ENCODE measurements at regions not wholly inside any gene's neighbourhood (a gene's known extent, or its start where the extent isn't known, plus 50 kb on each side); places are given as distances from the start of the nearest gene placed in this dataset.

DNA sequence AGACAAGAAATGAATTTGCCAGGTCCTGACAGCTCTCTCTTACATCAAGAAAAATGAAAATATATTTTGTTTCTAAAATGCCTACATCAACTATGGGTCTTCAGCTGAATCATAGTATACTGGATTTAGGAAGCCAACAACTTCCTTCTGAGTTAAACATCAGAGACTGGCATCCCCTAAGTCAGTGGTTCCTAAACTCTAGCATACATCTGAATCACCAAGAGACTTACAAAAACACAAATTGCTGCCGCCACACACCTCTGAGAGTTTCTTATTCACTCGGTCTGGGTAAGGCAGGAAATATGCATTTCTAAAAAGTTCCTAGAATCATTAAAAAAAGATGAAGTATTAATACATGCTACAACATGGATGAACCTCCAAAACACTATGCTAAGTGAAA is 60.4 kb upstream of the TMEM252 start:
- TF ChIP-seq, protein P1, sequence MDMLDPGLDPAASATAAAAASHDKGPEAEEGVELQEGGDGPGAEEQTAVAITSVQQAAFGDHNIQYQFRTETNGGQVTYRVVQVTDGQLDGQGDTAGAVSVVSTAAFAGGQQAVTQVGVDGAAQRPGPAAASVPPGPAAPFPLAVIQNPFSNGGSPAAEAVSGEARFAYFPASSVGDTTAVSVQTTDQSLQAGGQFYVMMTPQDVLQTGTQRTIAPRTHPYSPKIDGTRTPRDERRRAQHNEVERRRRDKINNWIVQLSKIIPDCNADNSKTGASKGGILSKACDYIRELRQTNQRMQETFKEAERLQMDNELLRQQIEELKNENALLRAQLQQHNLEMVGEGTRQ (CRISPR knock-in tag; IDR thresholded peaks at IDR 0.05) = no peak
- TF ChIP-seq, protein P2, sequence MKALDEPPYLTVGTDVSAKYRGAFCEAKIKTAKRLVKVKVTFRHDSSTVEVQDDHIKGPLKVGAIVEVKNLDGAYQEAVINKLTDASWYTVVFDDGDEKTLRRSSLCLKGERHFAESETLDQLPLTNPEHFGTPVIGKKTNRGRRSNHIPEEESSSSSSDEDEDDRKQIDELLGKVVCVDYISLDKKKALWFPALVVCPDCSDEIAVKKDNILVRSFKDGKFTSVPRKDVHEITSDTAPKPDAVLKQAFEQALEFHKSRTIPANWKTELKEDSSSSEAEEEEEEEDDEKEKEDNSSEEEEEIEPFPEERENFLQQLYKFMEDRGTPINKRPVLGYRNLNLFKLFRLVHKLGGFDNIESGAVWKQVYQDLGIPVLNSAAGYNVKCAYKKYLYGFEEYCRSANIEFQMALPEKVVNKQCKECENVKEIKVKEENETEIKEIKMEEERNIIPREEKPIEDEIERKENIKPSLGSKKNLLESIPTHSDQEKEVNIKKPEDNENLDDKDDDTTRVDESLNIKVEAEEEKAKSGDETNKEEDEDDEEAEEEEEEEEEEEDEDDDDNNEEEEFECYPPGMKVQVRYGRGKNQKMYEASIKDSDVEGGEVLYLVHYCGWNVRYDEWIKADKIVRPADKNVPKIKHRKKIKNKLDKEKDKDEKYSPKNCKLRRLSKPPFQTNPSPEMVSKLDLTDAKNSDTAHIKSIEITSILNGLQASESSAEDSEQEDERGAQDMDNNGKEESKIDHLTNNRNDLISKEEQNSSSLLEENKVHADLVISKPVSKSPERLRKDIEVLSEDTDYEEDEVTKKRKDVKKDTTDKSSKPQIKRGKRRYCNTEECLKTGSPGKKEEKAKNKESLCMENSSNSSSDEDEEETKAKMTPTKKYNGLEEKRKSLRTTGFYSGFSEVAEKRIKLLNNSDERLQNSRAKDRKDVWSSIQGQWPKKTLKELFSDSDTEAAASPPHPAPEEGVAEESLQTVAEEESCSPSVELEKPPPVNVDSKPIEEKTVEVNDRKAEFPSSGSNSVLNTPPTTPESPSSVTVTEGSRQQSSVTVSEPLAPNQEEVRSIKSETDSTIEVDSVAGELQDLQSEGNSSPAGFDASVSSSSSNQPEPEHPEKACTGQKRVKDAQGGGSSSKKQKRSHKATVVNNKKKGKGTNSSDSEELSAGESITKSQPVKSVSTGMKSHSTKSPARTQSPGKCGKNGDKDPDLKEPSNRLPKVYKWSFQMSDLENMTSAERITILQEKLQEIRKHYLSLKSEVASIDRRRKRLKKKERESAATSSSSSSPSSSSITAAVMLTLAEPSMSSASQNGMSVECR (CRISPR knock-in tag; IDR thresholded peaks at IDR 0.05; ENCODE audit: borderline replicate concordance) = no peak
- TF ChIP-seq, protein P3, sequence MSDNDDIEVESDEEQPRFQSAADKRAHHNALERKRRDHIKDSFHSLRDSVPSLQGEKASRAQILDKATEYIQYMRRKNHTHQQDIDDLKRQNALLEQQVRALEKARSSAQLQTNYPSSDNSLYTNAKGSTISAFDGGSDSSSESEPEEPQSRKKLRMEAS (CRISPR knock-in tag; IDR thresholded peaks at IDR 0.05) = no peak
- TF ChIP-seq SMAD3 (CRISPR knock-in tag; IDR thresholded peaks at IDR 0.05; ENCODE audit: borderline replicate concordance) (no peak), ZNF317 (CRISPR knock-in tag; IDR thresholded peaks at IDR 0.05; ENCODE audit: borderline replicate concordance, low read depth) (no peak), ZNF416 (CRISPR knock-in tag; IDR thresholded peaks at IDR 0.05) (no peak), FOXJ3 (CRISPR knock-in tag; IDR thresholded peaks at IDR 0.05; ENCODE audit: borderline replicate concordance) (no peak), NFYB (CRISPR knock-in tag; conservative IDR thresholded peaks at IDR 0.05; ENCODE audit: low read depth) (no peak)
- TF ChIP-seq, protein P4, sequence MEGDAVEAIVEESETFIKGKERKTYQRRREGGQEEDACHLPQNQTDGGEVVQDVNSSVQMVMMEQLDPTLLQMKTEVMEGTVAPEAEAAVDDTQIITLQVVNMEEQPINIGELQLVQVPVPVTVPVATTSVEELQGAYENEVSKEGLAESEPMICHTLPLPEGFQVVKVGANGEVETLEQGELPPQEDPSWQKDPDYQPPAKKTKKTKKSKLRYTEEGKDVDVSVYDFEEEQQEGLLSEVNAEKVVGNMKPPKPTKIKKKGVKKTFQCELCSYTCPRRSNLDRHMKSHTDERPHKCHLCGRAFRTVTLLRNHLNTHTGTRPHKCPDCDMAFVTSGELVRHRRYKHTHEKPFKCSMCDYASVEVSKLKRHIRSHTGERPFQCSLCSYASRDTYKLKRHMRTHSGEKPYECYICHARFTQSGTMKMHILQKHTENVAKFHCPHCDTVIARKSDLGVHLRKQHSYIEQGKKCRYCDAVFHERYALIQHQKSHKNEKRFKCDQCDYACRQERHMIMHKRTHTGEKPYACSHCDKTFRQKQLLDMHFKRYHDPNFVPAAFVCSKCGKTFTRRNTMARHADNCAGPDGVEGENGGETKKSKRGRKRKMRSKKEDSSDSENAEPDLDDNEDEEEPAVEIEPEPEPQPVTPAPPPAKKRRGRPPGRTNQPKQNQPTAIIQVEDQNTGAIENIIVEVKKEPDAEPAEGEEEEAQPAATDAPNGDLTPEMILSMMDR (IDR thresholded peaks at IDR 0.05) = no peak
- TF ChIP-seq, protein P5, sequence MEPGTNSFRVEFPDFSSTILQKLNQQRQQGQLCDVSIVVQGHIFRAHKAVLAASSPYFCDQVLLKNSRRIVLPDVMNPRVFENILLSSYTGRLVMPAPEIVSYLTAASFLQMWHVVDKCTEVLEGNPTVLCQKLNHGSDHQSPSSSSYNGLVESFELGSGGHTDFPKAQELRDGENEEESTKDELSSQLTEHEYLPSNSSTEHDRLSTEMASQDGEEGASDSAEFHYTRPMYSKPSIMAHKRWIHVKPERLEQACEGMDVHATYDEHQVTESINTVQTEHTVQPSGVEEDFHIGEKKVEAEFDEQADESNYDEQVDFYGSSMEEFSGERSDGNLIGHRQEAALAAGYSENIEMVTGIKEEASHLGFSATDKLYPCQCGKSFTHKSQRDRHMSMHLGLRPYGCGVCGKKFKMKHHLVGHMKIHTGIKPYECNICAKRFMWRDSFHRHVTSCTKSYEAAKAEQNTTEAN (CRISPR knock-in tag; IDR thresholded peaks at IDR 0.05) = no peak
- TF ChIP-seq, protein P6, sequence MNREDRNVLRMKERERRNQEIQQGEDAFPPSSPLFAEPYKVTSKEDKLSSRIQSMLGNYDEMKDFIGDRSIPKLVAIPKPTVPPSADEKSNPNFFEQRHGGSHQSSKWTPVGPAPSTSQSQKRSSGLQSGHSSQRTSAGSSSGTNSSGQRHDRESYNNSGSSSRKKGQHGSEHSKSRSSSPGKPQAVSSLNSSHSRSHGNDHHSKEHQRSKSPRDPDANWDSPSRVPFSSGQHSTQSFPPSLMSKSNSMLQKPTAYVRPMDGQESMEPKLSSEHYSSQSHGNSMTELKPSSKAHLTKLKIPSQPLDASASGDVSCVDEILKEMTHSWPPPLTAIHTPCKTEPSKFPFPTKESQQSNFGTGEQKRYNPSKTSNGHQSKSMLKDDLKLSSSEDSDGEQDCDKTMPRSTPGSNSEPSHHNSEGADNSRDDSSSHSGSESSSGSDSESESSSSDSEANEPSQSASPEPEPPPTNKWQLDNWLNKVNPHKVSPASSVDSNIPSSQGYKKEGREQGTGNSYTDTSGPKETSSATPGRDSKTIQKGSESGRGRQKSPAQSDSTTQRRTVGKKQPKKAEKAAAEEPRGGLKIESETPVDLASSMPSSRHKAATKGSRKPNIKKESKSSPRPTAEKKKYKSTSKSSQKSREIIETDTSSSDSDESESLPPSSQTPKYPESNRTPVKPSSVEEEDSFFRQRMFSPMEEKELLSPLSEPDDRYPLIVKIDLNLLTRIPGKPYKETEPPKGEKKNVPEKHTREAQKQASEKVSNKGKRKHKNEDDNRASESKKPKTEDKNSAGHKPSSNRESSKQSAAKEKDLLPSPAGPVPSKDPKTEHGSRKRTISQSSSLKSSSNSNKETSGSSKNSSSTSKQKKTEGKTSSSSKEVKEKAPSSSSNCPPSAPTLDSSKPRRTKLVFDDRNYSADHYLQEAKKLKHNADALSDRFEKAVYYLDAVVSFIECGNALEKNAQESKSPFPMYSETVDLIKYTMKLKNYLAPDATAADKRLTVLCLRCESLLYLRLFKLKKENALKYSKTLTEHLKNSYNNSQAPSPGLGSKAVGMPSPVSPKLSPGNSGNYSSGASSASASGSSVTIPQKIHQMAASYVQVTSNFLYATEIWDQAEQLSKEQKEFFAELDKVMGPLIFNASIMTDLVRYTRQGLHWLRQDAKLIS (CRISPR knock-in tag; IDR thresholded peaks at IDR 0.05; ENCODE audit: borderline replicate concordance) = no peak

All from WTC11 (cell line).